Right cardiac atrium (tissue), 5 donors: ENCODE measurements at regions not wholly inside any gene's neighbourhood (a gene's known extent, or its start where the extent isn't known, plus 50 kb on each side); places are given as distances from the start of the nearest gene placed in this dataset.

Experiments used
- ATAC-seq, 2 donors: fragments of 200-7000 bp; cut with Tn5 transposase; one replicate each; pipeline versions ENCODE4 v1.8.0 to v1.9.1; 2020; ENCODE audit warnings: moderate library complexity in 2 of 2, mild to moderate bottlenecking in 1 of 2
- DNase-seq, 3 donors: peaks; one replicate each; pipeline ENCODE4 v3.0.0-alpha.2; 2020
- H3K27ac ChIP-seq: one replicate; pipeline ENCODE4 v1.5.1; 2013; ENCODE audit warnings: mild to moderate bottlenecking, low read length, control low read depth, moderate library complexity
- H3K27me3 ChIP-seq: one replicate; pipeline ENCODE4 v1.6.1; 2013; ENCODE audit not compliant: control insufficient read depth, insufficient read depth
- H3K4me1 ChIP-seq: one replicate; pipeline ENCODE4 v1.6.1; 2013; ENCODE audit warnings: low read length; ENCODE audit not compliant: control insufficient read depth, insufficient read depth
- H3K4me3 ChIP-seq: one replicate; pipeline ENCODE4 v1.5.1; 2013; ENCODE audit warnings: low read length, control low read depth
- H3K9me3 ChIP-seq: one replicate; pipeline ENCODE4 v1.6.1; 2013; ENCODE audit warnings: low read length; ENCODE audit not compliant: control insufficient read depth
- WGBS: extraction: QIAGEN DNeasy Blood & Tissue Kit; methylation state at CpG from one replicate; pipeline ENCODE4 v1.1.7; 2013; 5-methylcytosine and 5-hydroxymethylcytosine counted together
- intact Hi-C, 4 donors: fragments of 100-400 bp; cut with DNase I; formaldehyde crosslinking; loops; one replicate each; pipeline versions ENCODE4 v1.11.0 to v1.14.0; 2022 to 2023
- donor health status: healthy with polysubstance abuse.
- donor health status: DM: no; HTN: yes; CAD: no.
- donor health status: DM: no; HTN: no; CAD: no.
- donor health status: DM: no; HTN: yes; CAD: no; lungs with severe emphysema.
- donor health status: DM: yes; HTN: yes; CAD: no.

DNA sequence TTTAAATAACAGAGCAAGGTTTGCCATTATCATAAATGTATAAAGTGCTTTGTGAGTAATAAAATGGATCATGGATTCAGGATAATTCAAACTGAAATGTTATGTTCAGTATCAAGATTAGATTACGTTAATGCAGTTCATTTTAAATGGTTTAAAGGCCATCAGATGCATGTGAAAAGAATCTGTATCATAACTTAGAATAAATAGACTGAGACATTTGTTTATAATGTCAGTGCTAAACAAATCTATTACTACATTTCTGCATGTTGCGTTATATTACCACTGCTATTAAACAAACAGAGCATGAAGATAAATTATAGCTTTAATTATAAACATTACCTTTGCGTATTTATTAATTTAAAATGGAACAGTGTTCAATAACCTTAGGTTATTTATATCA lies 160.2 kb downstream of the TOX3 start:
- H3K27me3 ChIP-seq = no peaks in the 10 kb centered on the region
- H3K4me1 ChIP-seq = no peaks in the 10 kb centered on the region
- intact Hi-C loops = no loop called here
- no peak overlapping the region for H3K4me3 ChIP-seq
- no peak overlapping the region for H3K27ac ChIP-seq
- H3K9me3 ChIP-seq = no peaks in the 10 kb centered on the region
- no peak for ATAC-seq
- WGBS = 80% methylated on average over 3 of the region's 3 CpGs
- DNase-seq = no peak

DNA sequence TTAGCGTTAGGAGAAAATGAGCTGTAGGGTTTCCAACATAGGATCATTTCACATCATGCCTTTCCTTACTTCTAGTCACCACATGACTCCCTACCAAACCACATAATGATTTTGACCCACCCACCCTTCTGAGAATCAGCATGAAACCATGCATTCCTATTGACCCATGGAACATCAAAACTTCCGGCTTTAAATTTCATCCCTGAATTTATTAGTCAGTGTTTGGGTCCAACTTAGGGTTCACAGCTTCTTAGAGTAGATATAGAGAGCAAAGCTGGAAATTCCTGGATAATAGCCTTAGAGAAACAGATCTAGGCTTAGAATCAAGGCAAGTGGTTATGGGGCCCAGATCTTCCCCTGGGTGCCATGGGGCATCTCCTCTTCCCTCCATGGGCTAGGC lies 162.6 kb downstream of the TOX3 start:
- Histone ChIP-seq H3K9me3 (no peaks in the 10 kb centered on the region), H3K27me3 (no peaks in the 10 kb centered on the region), H3K4me1 (no peaks in the 10 kb centered on the region), H3K27ac (no peak overlapping the region), H3K4me3 (no peak overlapping the region)
- no peak for DNase-seq
- intact Hi-C loops = no loop called here
- 92% methylated on average over 2 of the region's 2 CpGs for WGBS
- ATAC-seq = no peak

DNA sequence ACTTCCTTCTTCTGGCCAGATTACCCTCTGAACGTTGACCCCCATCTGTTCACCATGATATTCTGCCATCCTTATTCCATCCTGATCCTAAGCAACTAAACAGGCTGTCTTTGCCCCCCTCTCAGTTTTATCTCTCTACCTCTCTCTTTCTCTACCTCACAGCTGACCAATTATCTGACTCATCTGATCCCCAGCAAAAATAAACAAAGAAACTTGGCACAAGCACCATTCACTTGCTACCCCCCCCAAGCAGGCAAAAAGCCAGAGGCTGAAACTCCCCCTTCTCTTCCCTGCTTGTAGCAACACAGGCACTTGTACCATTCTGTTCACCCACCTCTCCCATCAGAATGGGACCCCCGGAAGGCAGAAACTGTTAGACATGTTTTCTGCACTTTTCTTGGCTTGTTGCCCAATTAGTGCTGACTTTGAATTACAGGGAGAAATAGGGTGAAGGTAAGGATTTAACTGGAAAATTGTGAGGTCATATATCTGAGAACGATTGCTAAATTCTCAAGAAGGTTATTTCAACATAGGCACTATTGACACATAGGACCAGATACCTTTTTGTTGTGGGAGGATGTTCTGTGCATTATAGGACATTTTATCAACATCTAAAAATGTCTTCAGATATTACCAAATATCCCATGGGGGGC lies 163.2 kb downstream of the TOX3 start:
- Histone ChIP-seq H3K27me3 (no peaks in the 10 kb centered on the region), H3K4me1 (no peaks in the 10 kb centered on the region), H3K9me3 (no peaks in the 10 kb centered on the region), H3K4me3 (no peak overlapping the region), H3K27ac (no peak overlapping the region)
- no peak for ATAC-seq
- intact Hi-C loops = no loop called here
- WGBS = 44% methylated on average over 3 of the region's 3 CpGs
- DNase-seq = no peak

DNA sequence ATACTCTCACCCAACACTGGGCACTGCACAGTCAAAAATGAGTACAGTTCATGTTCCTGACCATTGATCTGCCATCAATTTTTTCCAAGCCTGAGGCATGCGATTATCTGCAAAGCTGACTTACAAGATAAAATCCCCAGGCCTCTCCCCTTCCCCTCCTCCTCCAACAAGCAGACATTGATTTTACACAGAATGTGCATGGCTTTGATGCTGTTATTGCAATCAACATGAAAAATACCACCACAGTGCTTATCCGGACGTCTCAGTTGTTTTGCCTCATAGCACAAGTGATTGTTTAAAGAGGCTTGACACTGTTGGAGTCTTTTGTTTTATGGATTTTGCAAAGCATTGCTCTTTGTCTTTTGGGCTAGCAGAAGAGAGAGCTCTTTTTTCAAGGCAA lies 163.8 kb downstream of the TOX3 start:
- 35% methylated on average over 3 of the region's 3 CpGs for WGBS
- intact Hi-C loops = no loop called here

DNA sequence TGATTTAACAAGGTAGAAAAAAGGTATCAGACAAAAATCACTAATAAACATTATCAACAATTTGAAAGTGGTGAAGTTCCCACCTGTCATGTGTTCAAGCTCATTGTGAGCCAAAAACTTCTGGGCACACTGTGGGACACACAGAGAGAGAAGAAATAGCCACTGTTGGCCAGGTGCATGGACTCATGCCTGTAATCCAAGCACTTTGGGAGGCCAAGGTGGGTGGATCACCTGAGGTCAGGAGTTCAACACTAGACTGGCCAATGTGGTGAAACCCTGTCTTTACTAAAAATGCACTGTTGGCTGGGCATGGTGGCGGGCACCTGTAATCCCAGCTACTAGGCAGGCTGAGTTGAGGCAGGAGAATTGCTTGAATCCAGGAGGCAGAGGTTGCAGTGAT lies 167.4 kb downstream of the TOX3 start:
- Histone ChIP-seq H3K4me3 (no peak overlapping the region), H3K4me1 (no peaks in the 10 kb centered on the region), H3K27me3 (no peaks in the 10 kb centered on the region), H3K9me3 (no peaks in the 10 kb centered on the region), H3K27ac (no peak overlapping the region)
- no peak for ATAC-seq
- DNase-seq = no peak
- intact Hi-C loops = no loop called here
- 91% methylated on average over 1 of the region's 1 CpG for WGBS

More for the DNA sequence above, 163.8 kb downstream of the TOX3 start:
- no peak overlapping the region for H3K4me3 ChIP-seq
- ATAC-seq = no peak
- no peaks in the 10 kb centered on the region for H3K27me3 ChIP-seq
- no peak overlapping the region for H3K27ac ChIP-seq
- no peak for DNase-seq
- no peaks in the 10 kb centered on the region for H3K9me3 ChIP-seq
- no peaks in the 10 kb centered on the region for H3K4me1 ChIP-seq

DNA sequence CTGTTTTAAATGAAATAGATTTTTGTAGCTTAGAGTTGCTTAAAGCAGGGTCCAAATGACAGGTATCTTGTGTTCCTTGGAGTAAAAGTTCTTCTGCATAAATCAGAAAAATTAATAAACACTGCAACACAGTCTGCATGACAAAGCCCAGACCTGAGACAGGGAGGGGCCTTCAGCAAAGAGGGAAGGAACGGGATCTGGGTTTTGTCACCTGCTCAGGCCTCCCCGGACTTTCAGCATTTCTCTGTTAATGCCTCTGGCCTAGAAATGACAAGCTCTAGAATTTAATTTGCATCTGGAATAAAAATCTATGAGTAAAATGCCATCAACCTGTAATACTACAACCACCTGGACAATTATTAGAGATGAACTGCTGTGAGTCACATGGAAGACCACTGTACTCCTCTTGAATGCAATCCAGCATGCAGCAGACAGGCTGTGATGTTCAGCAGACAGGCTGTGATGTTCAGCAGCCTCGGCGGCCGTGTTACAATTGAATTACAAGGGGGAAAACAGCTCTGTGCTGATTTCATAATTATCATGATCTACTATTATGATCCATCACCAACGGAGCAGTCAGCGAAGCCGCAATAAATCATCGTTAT lies 170.2 kb downstream of the TOX3 start:
- Histone ChIP-seq H3K27me3 (no peaks in the 10 kb centered on the region), H3K9me3 (no peaks in the 10 kb centered on the region), H3K4me3 (no peak overlapping the region), H3K27ac (no peak overlapping the region), H3K4me1 (no peaks in the 10 kb centered on the region)
- WGBS = 64% methylated on average over 9 of the region's 9 CpGs
- DNase-seq (no peak), ATAC-seq (no peak)
- intact Hi-C loops = no loop called here

DNA sequence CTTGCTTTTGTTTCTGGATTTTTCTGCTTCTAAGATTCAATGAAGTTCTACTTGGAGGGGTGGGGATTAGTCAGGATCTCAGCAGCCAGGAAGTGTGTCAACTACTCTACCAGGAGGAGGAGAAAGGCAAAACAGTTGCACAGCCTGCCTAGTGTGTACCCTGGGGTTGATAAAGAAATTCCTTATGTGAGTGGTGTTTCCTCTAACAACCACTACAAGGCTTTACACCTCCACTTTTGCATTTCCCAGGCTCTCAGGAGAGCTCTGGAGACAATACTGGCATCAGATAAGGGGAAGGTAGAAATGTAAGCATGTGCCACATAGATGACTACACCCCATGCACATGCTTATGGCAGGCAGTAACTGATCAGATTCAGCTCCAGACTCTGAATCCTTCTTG lies 174.6 kb downstream of the TOX3 start:
- Histone ChIP-seq H3K4me3 (no peak overlapping the region), H3K27ac (no peak overlapping the region), H3K27me3 (no peaks in the 10 kb centered on the region), H3K4me1 (no peaks in the 10 kb centered on the region), H3K9me3 (no peaks in the 10 kb centered on the region)
- intact Hi-C loops = no loop called here
- DNase-seq (no peak), ATAC-seq (no peak)

DNA sequence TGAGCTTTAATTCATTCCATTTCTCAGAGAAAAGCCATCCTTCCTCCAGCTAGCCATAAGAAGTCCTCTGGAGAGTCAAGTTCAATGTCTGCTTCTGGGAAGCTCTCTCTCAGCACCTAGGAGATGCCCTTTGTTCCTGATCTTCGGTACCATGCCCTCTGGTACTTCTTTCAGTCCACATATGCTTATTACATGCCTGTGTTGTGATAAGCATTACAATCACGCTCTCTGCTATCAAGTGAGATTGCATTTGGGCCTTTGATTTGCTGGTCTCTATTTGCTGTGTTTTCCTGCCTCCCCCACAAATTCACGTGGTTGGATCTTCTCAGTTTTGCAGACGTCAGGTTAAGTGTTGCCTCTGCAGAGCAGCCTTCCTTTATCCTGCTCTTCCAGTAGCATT lies 178.1 kb downstream of the TOX3 start:
- no peak for ATAC-seq
- no peaks in the 10 kb centered on the region for H3K9me3 ChIP-seq
- intact Hi-C loops = no loop called here
- H3K4me3 ChIP-seq = no peak overlapping the region
- H3K27me3 ChIP-seq = no peaks in the 10 kb centered on the region
- WGBS = 27% methylated on average over 4 of the region's 4 CpGs
- no peak overlapping the region for H3K27ac ChIP-seq
- no peaks in the 10 kb centered on the region for H3K4me1 ChIP-seq
- DNase-seq = no peak

DNA sequence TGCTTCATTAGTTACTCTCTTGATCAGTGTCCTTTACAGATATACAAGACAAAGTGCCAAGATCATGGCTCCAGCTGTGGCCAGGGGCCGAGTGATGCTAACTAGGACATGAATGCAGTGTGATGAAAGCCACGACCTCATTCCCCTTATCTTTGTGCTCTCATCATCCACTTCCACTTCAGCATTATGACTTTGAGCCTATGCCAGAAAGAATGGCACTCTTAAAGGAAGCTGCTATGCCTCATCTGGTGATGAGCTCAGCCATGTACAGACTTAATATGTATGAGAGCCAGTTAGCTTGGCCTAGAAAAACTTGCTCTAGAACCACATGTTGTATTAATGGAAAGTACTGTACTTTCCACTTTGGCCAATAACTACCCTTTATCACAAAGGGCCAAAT lies 179.1 kb downstream of the TOX3 start:
- DNase-seq = no peak
- Histone ChIP-seq H3K4me3 (no peak overlapping the region), H3K4me1 (no peaks in the 10 kb centered on the region), H3K27me3 (no peaks in the 10 kb centered on the region), H3K9me3 (no peaks in the 10 kb centered on the region), H3K27ac (no peak overlapping the region)
- WGBS = 12% methylated on average over 2 of the region's 2 CpGs
- ATAC-seq = no peak
- intact Hi-C loops = no loop called here

DNA sequence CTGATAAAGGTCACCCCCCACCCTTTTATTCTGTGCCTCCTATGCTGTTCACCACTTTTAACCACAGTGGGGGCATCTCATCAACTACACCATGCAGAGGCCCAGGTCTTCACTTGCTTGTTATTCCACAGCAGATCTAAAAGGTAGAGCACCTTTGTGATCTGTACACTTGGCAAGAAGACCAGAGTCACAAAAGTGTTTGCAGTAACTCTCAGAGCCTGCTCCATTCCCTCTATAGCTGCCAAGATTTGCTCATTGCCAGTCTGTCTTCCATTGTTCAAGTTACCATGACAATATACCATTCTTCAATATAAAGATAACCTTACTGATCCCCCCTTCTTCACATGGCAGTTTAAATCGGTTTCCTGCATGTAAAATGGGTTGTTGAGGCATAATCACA lies 180.0 kb downstream of the TOX3 start:
- H3K4me3 ChIP-seq = no peak overlapping the region
- no peaks in the 10 kb centered on the region for H3K9me3 ChIP-seq
- DNase-seq (no peak), ATAC-seq (no peak)
- 53% methylated on average over 1 of the region's 1 CpG for WGBS
- intact Hi-C loops = no loop called here
- H3K27ac ChIP-seq = no peak overlapping the region
- no peaks in the 10 kb centered on the region for H3K27me3 ChIP-seq
- H3K4me1 ChIP-seq = no peaks in the 10 kb centered on the region

DNA sequence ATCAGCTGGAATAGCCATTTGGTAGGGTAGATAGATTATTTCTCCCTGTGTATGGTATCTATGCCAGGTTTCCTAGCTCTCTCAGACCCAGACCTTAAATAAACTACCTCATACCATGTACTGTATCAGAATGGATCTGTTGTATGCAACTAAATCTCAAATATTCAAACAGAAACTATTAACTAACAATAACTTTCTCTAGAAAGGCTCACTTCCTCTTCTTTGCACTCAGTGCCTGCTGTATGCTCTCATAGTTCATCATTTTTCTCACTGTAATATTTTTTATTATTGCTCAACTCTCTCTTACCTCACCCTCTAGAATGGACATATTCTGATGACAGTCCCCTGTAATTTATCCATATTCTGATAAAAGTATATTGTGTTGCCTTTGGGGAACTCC lies 182.4 kb downstream of the TOX3 start:
- intact Hi-C loops = no loop called here
- H3K4me1 ChIP-seq = no peaks in the 10 kb centered on the region
- H3K27ac ChIP-seq = no peak overlapping the region
- ATAC-seq (no peak), DNase-seq (no peak)
- H3K9me3 ChIP-seq = no peaks in the 10 kb centered on the region
- H3K4me3 ChIP-seq = no peak overlapping the region
- H3K27me3 ChIP-seq = no peaks in the 10 kb centered on the region

DNA sequence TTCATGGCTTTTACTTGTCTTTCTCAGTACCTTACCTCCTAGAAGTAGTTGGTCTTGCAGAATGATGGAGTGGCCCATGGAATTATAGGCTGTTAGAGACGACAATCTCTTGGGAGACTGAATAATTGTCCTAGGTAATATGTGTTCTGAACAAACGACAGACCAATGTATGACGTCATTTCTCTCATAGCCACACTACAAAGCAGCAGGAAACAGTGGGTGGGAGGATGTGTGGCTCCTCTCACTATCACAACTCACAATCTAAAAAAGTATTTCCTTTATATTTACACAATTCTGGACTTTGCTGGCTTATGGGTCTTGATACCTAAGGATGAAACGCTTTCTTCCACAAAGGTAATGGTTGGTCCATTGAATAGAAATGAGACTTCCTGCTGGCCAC lies 183.9 kb downstream of the TOX3 start:
- H3K4me3 ChIP-seq = no peak overlapping the region
- DNase-seq = no peak
- no peak for ATAC-seq
- H3K27ac ChIP-seq = no peak overlapping the region
- H3K27me3 ChIP-seq = no peaks in the 10 kb centered on the region
- 69% methylated on average over 4 of the region's 4 CpGs for WGBS
- H3K9me3 ChIP-seq = no peaks in the 10 kb centered on the region
- intact Hi-C loops = no loop called here
- H3K4me1 ChIP-seq = no peaks in the 10 kb centered on the region
